ENCODE measurements at regions not wholly inside any gene's neighbourhood (a gene's known extent, or its start where the extent isn't known, plus 50 kb on each side); places are given as distances from the start of the nearest gene placed in this dataset.

GRCh38 chr18:53747210-53747609 lies 477.3 kb downstream of the MBD2 start:
- no peak overlapping the region for H3K23ac ChIP-seq (ENCODE audit: insufficient read length, low read depth, low read length)
- no peak overlapping the region for H3T11ph ChIP-seq (ENCODE audit: low read length)
- H3K4me1 ChIP-seq (ENCODE audit: insufficient read depth, low read length): peaks cover 3% of the 10 kb centered on the region; the same call in 1 of the 2 replicates
- no peak overlapping the region for H3K27ac ChIP-seq (ENCODE audit: insufficient read length, low read depth, low read length)
- TF ChIP-seq CTCF (conservative IDR thresholded peaks at IDR 0.05): no peak
- H3K9ac ChIP-seq (ENCODE audit: extremely low read depth, insufficient read length, low read length): no peak overlapping the region
- Mint-ChIP-seq H3K4me3 (no peak overlapping the region), H3K4me1 (peaks cover 7 to 15% of the 10 kb centered on the region in 2 experiments; a peak in 3 of 4 replicates), H3K36me3 (ENCODE audit: insufficient read depth in 1 of 3, low read depth in 3 of 3) (peaks cover 0 to 4% (median 0%) of the 10 kb centered on the region in 3 experiments; a peak in 2 of 7 replicates), H3K9me3 (peaks cover 0 to 3% of the 10 kb centered on the region in 2 experiments; a peak in 1 of 5 replicates), H3K27me3 (ENCODE audit: low read depth) (no peaks in the 10 kb centered on the region), H3K27ac (no peak overlapping the region)
- WGBS (ENCODE audit: extremely low coverage, insufficient read length, low lambda C conversion rate): no CpG with 5 or more reads among the region's 2 CpGs
- no peaks in the 10 kb centered on the region for H3K27me3 ChIP-seq (ENCODE audit: insufficient read depth, low read length)
- H3K79me2 ChIP-seq (ENCODE audit: insufficient read depth, low read length): no peaks in the 10 kb centered on the region
- H3K79me1 ChIP-seq (ENCODE audit: insufficient read depth, low read depth, low read length, poor library complexity, severe bottlenecking): no peaks in the 10 kb centered on the region
- no peaks in the 10 kb centered on the region for H4K20me1 ChIP-seq (ENCODE audit: control insufficient read depth, insufficient read depth, insufficient read length)
- no peak overlapping the region for H3K14ac ChIP-seq (ENCODE audit: insufficient read depth, low read length)
- H2BK5ac ChIP-seq (ENCODE audit: insufficient read length, low read length): no peak overlapping the region
- no peak overlapping the region for H2BK15ac ChIP-seq (ENCODE audit: low read depth, low read length)
- no peaks in the 10 kb centered on the region for H3K23me2 ChIP-seq (ENCODE audit: insufficient read length, low read depth, low read length, poor library complexity, severe bottlenecking)
- no peak overlapping the region for H2BK120ac ChIP-seq (ENCODE audit: low read depth, low read length, poor library complexity, severe bottlenecking)
- no peak overlapping the region for H2BK12ac ChIP-seq (ENCODE audit: insufficient read length, low read depth, low read length)
- no peaks in the 10 kb centered on the region for H3K9me3 ChIP-seq (ENCODE audit: control insufficient read depth, low read depth, low read length)
- H2BK20ac ChIP-seq (ENCODE audit: low read depth, low read length, poor library complexity, severe bottlenecking): no peak overlapping the region
- no peak overlapping the region for H4K8ac ChIP-seq (replicated peaks; ENCODE audit: insufficient read length, low read depth, low read length)
- no peak overlapping the region for H4K91ac ChIP-seq (ENCODE audit: insufficient read length, low read depth, low read length)
- no peak overlapping the region for H4K5ac ChIP-seq (ENCODE audit: insufficient read length, low read depth, low read length)
- no peak overlapping the region for H2AFZ ChIP-seq (ENCODE audit: low read length)
- no peak for DNase-seq
- H3K4ac ChIP-seq (ENCODE audit: low read depth, low read length): no peak overlapping the region
- no peak overlapping the region for H3K18ac ChIP-seq (ENCODE audit: insufficient read length, low read depth, low read length)
- H3K56ac ChIP-seq (ENCODE audit: insufficient read length, low read depth, low read length): no peak overlapping the region
- H2AK5ac ChIP-seq (ENCODE audit: insufficient read length, low read length): no peak overlapping the region
- no peak overlapping the region for H3K4me2 ChIP-seq (ENCODE audit: insufficient read depth, insufficient read length, low read length)

Data from H9 (cell line).